Fibroblast of gingiva (primary cell): ENCODE measurements at regions not wholly inside any gene's neighbourhood (a gene's known extent, or its start where the extent isn't known, plus 50 kb on each side); places are given as distances from the start of the nearest gene placed in this dataset.
"Not testable (repeated sequence)": the region's sequence is repeated elsewhere in the genome, so short reads cannot be mapped to it uniquely, and the experiment has no call there.

ENCODE experiments used
- DNase-seq: peaks from one replicate; pipeline ENCODE4 v3.0.0-alpha.2; 2011; ENCODE audit warnings: low read depth

- DNase-seq = no peak
Observed at GRCh38 chr16:13809765-13810164, 110.2 kb upstream of the ERCC4 start.

- no peak for DNase-seq
Observed at GRCh38 chr16:13811834-13812233, 108.1 kb upstream of the ERCC4 start.

- DNase-seq = no peak
Observed at GRCh38 chr16:13816701-13817100, 103.3 kb upstream of the ERCC4 start.

GRCh38 chr16:13823501-13823900, 96.5 kb upstream of the ERCC4 start:
- no peak for DNase-seq

GRCh38 chr16:13829697-13830299, 90.2 kb upstream of the ERCC4 start:
- no peak for DNase-seq

GRCh38 chr16:13833515-13833914, 86.4 kb upstream of the ERCC4 start:
- DNase-seq = no peak

GRCh38 chr16:13835387-13835786, 84.6 kb upstream of the ERCC4 start:
- DNase-seq = no peak

GRCh38 chr16:13835935-13836730, 83.8 kb upstream of the ERCC4 start:
- DNase-seq = no peak

GRCh38 chr16:13838401-13839190, 81.4 kb upstream of the ERCC4 start:
- DNase-seq = no peak

- no peak for DNase-seq
Observed at GRCh38 chr16:13839577-13839976, 80.4 kb upstream of the ERCC4 start.

GRCh38 chr16:13845232-13845631, 74.7 kb upstream of the ERCC4 start:
- no peak for DNase-seq

GRCh38 chr16:13848795-13849194, 71.2 kb upstream of the ERCC4 start:
- DNase-seq = no peak

- not testable (repeated sequence) for DNase-seq
Observed at GRCh38 chr16:13850173-13850572, 69.8 kb upstream of the ERCC4 start.

- no peak for DNase-seq
Observed at GRCh38 chr16:13852827-13853226, 67.1 kb upstream of the ERCC4 start.

- no peak for DNase-seq
Observed at GRCh38 chr16:13856398-13856797, 63.6 kb upstream of the ERCC4 start.

GRCh38 chr16:13856811-13857511, 63.0 kb upstream of the ERCC4 start:
- DNase-seq = no peak

- no peak for DNase-seq
Observed at GRCh38 chr16:13858873-13859580, 60.9 kb upstream of the ERCC4 start.

GRCh38 chr16:13863075-13863765, 56.7 kb upstream of the ERCC4 start:
- DNase-seq = no peak

GRCh38 chr16:13864689-13865088, 55.3 kb upstream of the ERCC4 start:
- DNase-seq = no peak

- peak; percentile 80 for DNase-seq
Observed at GRCh38 chr16:13866073-13866472, 53.9 kb upstream of the ERCC4 start.
